Caco-2 (cell line): ENCODE measurements at regions not wholly inside any gene's neighbourhood (a gene's known extent, or its start where the extent isn't known, plus 50 kb on each side); places are given as distances from the start of the nearest gene placed in this dataset.
"Not testable (repeated sequence)": the region's sequence is repeated elsewhere in the genome, so short reads cannot be mapped to it uniquely, and the experiment has no call there.

Experiments
- BruUV-seq: library from RNA; stranded (reverse); fragments of 400-500 nt; replicated peaks from 2 replicates; lab custom pipeline; 2021; lab: Mats Ljungman, UMichigan
- CTCF ChIA-PET: fragments of 300-600 bp; sonication (Branson Sonifier 250); formaldehyde crosslinking; loops from one replicate; lab custom pipeline; 2022; ENCODE audit warnings: antibody characterized with exemption; lab: Charles Lee
- POLR2A ChIA-PET: fragments of 300-600 bp; sonication (Branson Sonifier 250); formaldehyde crosslinking; loops from one replicate; lab custom pipeline; 2022; ENCODE audit warnings: antibody characterized with exemption; lab: Charles Lee
- DNase-seq, 2 experiments: peaks; one replicate each; pipeline versions ENCODE4 v3.0.0 to v3.0.0-alpha.2; 2020 to 2022
- H3K27me3 ChIP-seq: replicated peaks from 2 replicates; pipeline ENCODE4 v1.6.0; 2011; ENCODE audit warnings: low read length; ENCODE audit not compliant: control insufficient read depth, insufficient read depth
- H3K36me3 ChIP-seq: 2 replicates; pipeline ENCODE4 v1.5.1; 2011; ENCODE audit warnings: low read length; ENCODE audit not compliant: control insufficient read depth, insufficient read depth
- H3K4me1 ChIP-seq: fragments of 250-450 bp; sonication (Bioruptor Pico); 2 replicates; pipeline ENCODE4 v1.5.1; 2020; ENCODE audit warnings: mild to moderate bottlenecking
- H3K4me3 ChIP-seq: 2 replicates; pipeline ENCODE4 v1.5.1; 2011; ENCODE audit warnings: low read depth, mild to moderate bottlenecking, control low read depth, low read length
- H3K9me3 ChIP-seq: fragments of 250-450 bp; sonication (Bioruptor Pico); 2 replicates; pipeline ENCODE4 v1.5.1; 2020; ENCODE audit warnings: mild to moderate bottlenecking, moderate library complexity
- H3K27ac Mint-ChIP-seq: one replicate; pipeline ENCODE4 v1.8.0; 2022; ENCODE audit warnings: mixed read lengths; ENCODE audit not compliant: unreplicated experiment
- H3K27me3 Mint-ChIP-seq: one replicate; pipeline ENCODE4 v1.8.0; 2022; ENCODE audit warnings: mixed read lengths; ENCODE audit not compliant: insufficient read depth, unreplicated experiment
- H3K36me3 Mint-ChIP-seq: one replicate; pipeline ENCODE4 v1.8.0; 2022; ENCODE audit warnings: mild to moderate bottlenecking, mixed read lengths; ENCODE audit not compliant: insufficient read depth, unreplicated experiment
- H3K4me1 Mint-ChIP-seq: one replicate; pipeline ENCODE4 v1.8.0; 2022; ENCODE audit warnings: low read depth, mixed read lengths; ENCODE audit not compliant: unreplicated experiment
- H3K4me3 Mint-ChIP-seq: one replicate; pipeline ENCODE4 v1.8.0; 2022; ENCODE audit warnings: mild to moderate bottlenecking, moderate library complexity, mixed read lengths; ENCODE audit not compliant: unreplicated experiment
- H3K9me3 Mint-ChIP-seq: one replicate; pipeline ENCODE4 v1.8.0; 2022; ENCODE audit warnings: mixed read lengths; ENCODE audit not compliant: unreplicated experiment
- CTCF ChIP-seq, 2 experiments: fragments of 200-600 bp in 1 of 2; IDR thresholded peaks; 1 replicate in 1 of 2; 2 replicates in 1 of 2; pipeline versions ENCODE4 v1.5.1 to v1.8.0; 2011 to 2022; ENCODE audit warnings: antibody characterized with exemption in 1 of 2, control low read depth in 1 of 2, inconsistent platforms in 1 of 2, low read depth in 1 of 2, low read length in 1 of 2, mild to moderate bottlenecking in 1 of 2, moderate library complexity in 1 of 2; ENCODE audit not compliant: insufficient read depth in 1 of 2, severe bottlenecking in 1 of 2, unreplicated experiment in 1 of 2
- intact Hi-C: fragments of 100-400 bp; cut with micrococcal nuclease; formaldehyde crosslinking; loops from one replicate; pipeline ENCODE4 v1.10.0; 2022; ENCODE audit not compliant: unreplicated experiment

- ChIA-PET CTCF (no interaction called here), POLR2A (no interaction called here)
- Histone ChIP-seq H3K4me1 (peaks cover 11% of the 10 kb centered on the region; the same call in 1 of the 2 replicates), H3K27me3 (no peaks in the 10 kb centered on the region), H3K36me3 (no peaks in the 10 kb centered on the region), H3K4me3 (no peak overlapping the region), H3K9me3 (peaks cover 4% of the 10 kb centered on the region; the same call in 1 of the 2 replicates)
- intact Hi-C loops, result no loop called here
- Mint-ChIP-seq H3K27ac (no peak overlapping the region), H3K4me1 (peaks cover 6% of the 10 kb centered on the region), H3K9me3 (peaks cover 22% of the 10 kb centered on the region), H3K4me3 (no peak overlapping the region), H3K27me3 (no peaks in the 10 kb centered on the region), H3K36me3 (no peaks in the 10 kb centered on the region)
- no TSS peak for BruUV-seq
- no peak for DNase-seq
- no peak for TF ChIP-seq CTCF (IDR thresholded peaks at IDR 0.05; ENCODE audit: insufficient read depth in 1 of 2, low read depth in 1 of 2, low read length in 1 of 2, severe bottlenecking in 1 of 2, unreplicated experiment in 1 of 2)
Measured at GRCh38 chr4:87920478-87920877, 55.0 kb upstream of the SPP1 start.

- H3K27me3 Mint-ChIP-seq, CTCF ChIA-PET: not testable (repeated sequence)
Measured at GRCh38 chr4:87921626-87922479, 53.7 kb upstream of the SPP1 start.

GRCh38 chr4:87924146-87924545 is 51.4 kb upstream of the SPP1 start:
- H3K36me3 Mint-ChIP-seq, H3K4me1 Mint-ChIP-seq, DNase-seq, H3K4me3 Mint-ChIP-seq, intact Hi-C loops, BruUV-seq, H3K27ac Mint-ChIP-seq, H3K27me3 ChIP-seq, H3K36me3 ChIP-seq, CTCF ChIA-PET, POLR2A ChIA-PET, H3K27me3 Mint-ChIP-seq, H3K9me3 ChIP-seq, H3K4me3 ChIP-seq: not testable (repeated sequence)
- H3K4me1 ChIP-seq, result peaks cover 10% of the 10 kb centered on the region; the same call in 1 of the 2 replicates
- H3K9me3 Mint-ChIP-seq, result peaks cover 33% of the 10 kb centered on the region

More at GRCh38 chr4:87921626-87922479, 53.7 kb upstream of the SPP1 start:
- H3K4me1 Mint-ChIP-seq, BruUV-seq, POLR2A ChIA-PET, H3K4me3 ChIP-seq, intact Hi-C loops, H3K27ac Mint-ChIP-seq, H3K4me3 Mint-ChIP-seq, H3K27me3 ChIP-seq, H3K9me3 ChIP-seq, H3K36me3 Mint-ChIP-seq, H3K36me3 ChIP-seq, DNase-seq: not testable (repeated sequence)
- peaks cover 11% of the 10 kb centered on the region; the same call in 1 of the 2 replicates for H3K4me1 ChIP-seq
- H3K9me3 Mint-ChIP-seq, result peaks cover 22% of the 10 kb centered on the region
